Lower lobe of right lung (tissue), 2 donors: ENCODE measurements at regions not wholly inside any gene's neighbourhood (a gene's known extent, or its start where the extent isn't known, plus 50 kb on each side); places are given as distances from the start of the nearest gene placed in this dataset.

Experiments
- ATAC-seq, 2 donors: fragments of 200-7000 bp; cut with Tn5 transposase; one replicate each; pipeline ENCODE4 v1.9.1; 2020 to 2022; ENCODE audit warnings: mild to moderate bottlenecking in 2 of 2, moderate library complexity in 2 of 2
- DNase-seq: peaks from one replicate; pipeline ENCODE4 v3.0.0-alpha.2; 2020
- H3K27ac ChIP-seq: fragments of 200-600 bp; one replicate; pipeline ENCODE4 v1.8.0; 2022
- H3K27me3 ChIP-seq: fragments of 200-600 bp; one replicate; pipeline ENCODE4 v1.8.0; 2022; ENCODE audit warnings: low read depth
- H3K36me3 ChIP-seq: fragments of 200-600 bp; one replicate; pipeline ENCODE4 v1.8.0; 2022; ENCODE audit warnings: mild to moderate bottlenecking
- H3K4me1 ChIP-seq: fragments of 200-600 bp; one replicate; pipeline ENCODE4 v1.8.0; 2022
- H3K4me3 ChIP-seq: fragments of 200-600 bp; one replicate; pipeline ENCODE4 v1.8.0; 2022; ENCODE audit warnings: mild to moderate bottlenecking
- H3K9me3 ChIP-seq: fragments of 200-600 bp; one replicate; pipeline ENCODE4 v1.8.0; 2022
- intact Hi-C: fragments of 100-400 bp; cut with DNase I; formaldehyde crosslinking; loops from one replicate; pipeline ENCODE4 v1.11.0; 2022
- TF ChIP-seq, protein P1 (sequence below): fragments of 200-600 bp; IDR thresholded peaks from one replicate; pipeline ENCODE4 v1.8.0; 2022; ENCODE audit warnings: antibody characterized with exemption, mild to moderate bottlenecking
- donor health status: DM: no; HTN: yes; CAD: no; lungs with severe emphysema.

DNA sequence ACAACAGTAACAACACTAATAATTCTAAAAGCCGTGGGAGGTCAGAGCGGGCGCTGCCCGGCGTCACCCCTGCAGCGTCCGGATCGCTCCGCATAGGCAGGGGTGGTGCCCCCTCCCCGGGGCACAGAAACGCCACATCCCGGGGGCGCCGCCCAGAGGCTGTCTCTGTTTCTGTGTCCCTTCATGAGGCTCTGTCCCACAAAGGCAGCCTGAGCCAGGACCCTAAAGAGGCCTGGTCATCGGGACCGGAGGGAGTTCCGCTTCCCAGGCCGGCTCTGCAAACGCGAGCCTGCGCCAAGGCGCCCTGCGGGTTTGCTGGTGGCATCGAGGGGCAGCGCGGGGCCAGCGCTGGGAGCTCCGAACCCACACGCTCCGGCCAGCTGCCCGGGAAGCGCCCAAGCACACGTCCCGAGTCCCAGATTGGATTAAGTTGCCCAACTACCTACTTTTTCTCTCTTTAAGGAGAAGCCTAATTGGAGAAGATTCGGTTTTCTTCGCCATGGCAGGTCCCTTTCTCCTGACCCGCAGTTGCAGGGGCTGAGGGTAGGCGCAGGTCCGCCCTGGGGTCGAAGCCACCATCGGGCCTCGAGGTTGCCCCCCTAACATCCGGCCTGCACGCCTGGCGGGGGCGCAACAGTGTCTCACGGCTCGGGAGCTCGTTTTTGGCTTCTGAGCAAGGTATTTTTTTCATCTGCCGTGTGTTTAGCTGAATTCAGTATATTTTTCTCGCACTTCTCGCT is 421.7 kb downstream of the VRK1 start:
- TF ChIP-seq, protein P1, sequence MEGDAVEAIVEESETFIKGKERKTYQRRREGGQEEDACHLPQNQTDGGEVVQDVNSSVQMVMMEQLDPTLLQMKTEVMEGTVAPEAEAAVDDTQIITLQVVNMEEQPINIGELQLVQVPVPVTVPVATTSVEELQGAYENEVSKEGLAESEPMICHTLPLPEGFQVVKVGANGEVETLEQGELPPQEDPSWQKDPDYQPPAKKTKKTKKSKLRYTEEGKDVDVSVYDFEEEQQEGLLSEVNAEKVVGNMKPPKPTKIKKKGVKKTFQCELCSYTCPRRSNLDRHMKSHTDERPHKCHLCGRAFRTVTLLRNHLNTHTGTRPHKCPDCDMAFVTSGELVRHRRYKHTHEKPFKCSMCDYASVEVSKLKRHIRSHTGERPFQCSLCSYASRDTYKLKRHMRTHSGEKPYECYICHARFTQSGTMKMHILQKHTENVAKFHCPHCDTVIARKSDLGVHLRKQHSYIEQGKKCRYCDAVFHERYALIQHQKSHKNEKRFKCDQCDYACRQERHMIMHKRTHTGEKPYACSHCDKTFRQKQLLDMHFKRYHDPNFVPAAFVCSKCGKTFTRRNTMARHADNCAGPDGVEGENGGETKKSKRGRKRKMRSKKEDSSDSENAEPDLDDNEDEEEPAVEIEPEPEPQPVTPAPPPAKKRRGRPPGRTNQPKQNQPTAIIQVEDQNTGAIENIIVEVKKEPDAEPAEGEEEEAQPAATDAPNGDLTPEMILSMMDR, result no peak
- H3K27ac ChIP-seq, result no peak overlapping the region
- ATAC-seq (no peak), DNase-seq (no peak)
- peak overlapping the region; percentile 37 for H3K4me3 ChIP-seq
- peaks cover 34% of the 10 kb centered on the region for H3K27me3 ChIP-seq
- H3K9me3 ChIP-seq, result no peaks in the 10 kb centered on the region
- intact Hi-C loops, result no loop called here
- H3K4me1 ChIP-seq, result peaks cover 10% of the 10 kb centered on the region
- H3K36me3 ChIP-seq, result no peaks in the 10 kb centered on the region

- no peak for ATAC-seq
- Histone ChIP-seq H3K4me3 (peak overlapping the region; percentile 37), H3K9me3 (no peaks in the 10 kb centered on the region), H3K27ac (no peak overlapping the region), H3K36me3 (no peaks in the 10 kb centered on the region), H3K27me3 (peaks cover 34% of the 10 kb centered on the region), H3K4me1 (peaks cover 10% of the 10 kb centered on the region)
- DNase-seq, result no peak
- TF ChIP-seq, protein P1, result no peak
- intact Hi-C loops, result no loop called here
Measured at GRCh38 chr14:97219431-97220017, 422.3 kb downstream of the VRK1 start.

- Histone ChIP-seq H3K27ac (no peak overlapping the region), H3K9me3 (no peaks in the 10 kb centered on the region), H3K4me1 (peaks cover 10% of the 10 kb centered on the region), H3K27me3 (peaks cover 38% of the 10 kb centered on the region), H3K36me3 (no peaks in the 10 kb centered on the region), H3K4me3 (no peak overlapping the region)
- TF ChIP-seq, protein P1, result no peak
- intact Hi-C loops, result no loop called here
- DNase-seq, result no peak
- no peak for ATAC-seq
Measured at GRCh38 chr14:97221572-97222285, 424.5 kb downstream of the VRK1 start.

GRCh38 chr14:97224016-97224415 is 426.8 kb downstream of the VRK1 start:
- H3K9me3 ChIP-seq, result no peaks in the 10 kb centered on the region
- DNase-seq, result no peak
- H3K27ac ChIP-seq, result no peak overlapping the region
- H3K4me3 ChIP-seq, result no peak overlapping the region
- TF ChIP-seq, protein P1, result no peak
- H3K27me3 ChIP-seq, result peaks cover 34% of the 10 kb centered on the region
- intact Hi-C loops, result no loop called here
- H3K36me3 ChIP-seq, result no peaks in the 10 kb centered on the region
- H3K4me1 ChIP-seq, result peaks cover 4% of the 10 kb centered on the region
- no peak for ATAC-seq

- Histone ChIP-seq H3K4me3 (no peak overlapping the region), H3K27me3 (peaks cover 12% of the 10 kb centered on the region), H3K4me1 (no peaks in the 10 kb centered on the region), H3K36me3 (no peaks in the 10 kb centered on the region), H3K9me3 (no peaks in the 10 kb centered on the region), H3K27ac (no peak overlapping the region)
- intact Hi-C loops, result no loop called here
- ATAC-seq, result no peak
- TF ChIP-seq, protein P1, result no peak
- DNase-seq, result no peak
Measured at GRCh38 chr14:97230051-97230450, 432.9 kb downstream of the VRK1 start.
